C4-2B (cell line): ENCODE measurements at regions not wholly inside any gene's neighbourhood (a gene's known extent, or its start where the extent isn't known, plus 50 kb on each side); places are given as distances from the start of the nearest gene placed in this dataset.

ENCODE experiments used
- H3K27ac ChIP-seq: fragments of 450-650 bp; 2 replicates; pipeline ENCODE4 v1.5.1; 2017
- ZFX ChIP-seq: fragments of 450-650 bp; IDR thresholded peaks from 2 replicates; pipeline ENCODE4 v1.6.1; 2017
- TF ChIP-seq, protein P1 (sequence below): fragments of 450-650 bp; conservative IDR thresholded peaks from 2 replicates; pipeline ENCODE4 v1.5.1; 2017; ENCODE audit warnings: mild to moderate bottlenecking

DNA sequence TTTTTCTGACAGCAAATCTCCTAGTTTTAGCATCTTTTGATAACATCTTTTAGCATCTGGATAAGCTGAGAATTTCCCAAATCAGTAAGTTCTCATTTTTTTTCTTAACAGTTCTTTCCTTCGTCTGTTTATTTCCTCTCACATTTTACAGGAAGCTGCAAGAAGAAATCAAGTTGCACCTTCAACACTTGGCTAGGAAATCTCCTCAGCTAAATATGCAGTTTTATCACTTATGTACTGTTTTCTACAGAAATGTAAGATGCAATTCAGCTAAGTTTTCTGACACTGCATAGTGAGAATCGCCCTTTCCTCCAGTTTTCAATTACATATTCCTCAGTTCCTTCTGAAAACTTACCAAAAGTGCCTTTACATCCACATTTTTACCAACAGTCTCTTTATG is 59.0 kb upstream of the MSX2 start:
- H3K27ac ChIP-seq = no peak overlapping the region
- TF ChIP-seq, protein P1, sequence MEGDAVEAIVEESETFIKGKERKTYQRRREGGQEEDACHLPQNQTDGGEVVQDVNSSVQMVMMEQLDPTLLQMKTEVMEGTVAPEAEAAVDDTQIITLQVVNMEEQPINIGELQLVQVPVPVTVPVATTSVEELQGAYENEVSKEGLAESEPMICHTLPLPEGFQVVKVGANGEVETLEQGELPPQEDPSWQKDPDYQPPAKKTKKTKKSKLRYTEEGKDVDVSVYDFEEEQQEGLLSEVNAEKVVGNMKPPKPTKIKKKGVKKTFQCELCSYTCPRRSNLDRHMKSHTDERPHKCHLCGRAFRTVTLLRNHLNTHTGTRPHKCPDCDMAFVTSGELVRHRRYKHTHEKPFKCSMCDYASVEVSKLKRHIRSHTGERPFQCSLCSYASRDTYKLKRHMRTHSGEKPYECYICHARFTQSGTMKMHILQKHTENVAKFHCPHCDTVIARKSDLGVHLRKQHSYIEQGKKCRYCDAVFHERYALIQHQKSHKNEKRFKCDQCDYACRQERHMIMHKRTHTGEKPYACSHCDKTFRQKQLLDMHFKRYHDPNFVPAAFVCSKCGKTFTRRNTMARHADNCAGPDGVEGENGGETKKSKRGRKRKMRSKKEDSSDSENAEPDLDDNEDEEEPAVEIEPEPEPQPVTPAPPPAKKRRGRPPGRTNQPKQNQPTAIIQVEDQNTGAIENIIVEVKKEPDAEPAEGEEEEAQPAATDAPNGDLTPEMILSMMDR = no peak
- no peak for TF ChIP-seq ZFX

DNA sequence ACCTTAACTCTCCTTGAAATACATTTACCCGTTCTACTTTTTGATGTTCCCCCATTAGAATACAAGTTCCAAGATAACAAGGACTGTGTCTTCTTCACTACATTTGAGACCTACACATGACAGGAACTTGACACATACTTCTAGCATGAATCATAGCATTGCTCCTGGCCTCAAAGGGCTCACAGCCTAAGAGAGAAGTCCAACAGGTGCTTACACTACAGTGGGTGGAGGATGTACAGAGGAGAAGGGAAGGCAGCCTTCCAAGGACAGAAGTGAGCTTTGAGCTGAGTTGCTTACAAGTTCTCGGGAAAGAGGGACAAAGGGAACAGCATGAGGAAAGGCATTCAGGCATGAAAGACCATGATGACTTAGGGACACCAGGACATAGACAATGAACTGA is 56.9 kb upstream of the MSX2 start:
- TF ChIP-seq ZFX = no peak
- TF ChIP-seq, protein P1 = no peak

DNA sequence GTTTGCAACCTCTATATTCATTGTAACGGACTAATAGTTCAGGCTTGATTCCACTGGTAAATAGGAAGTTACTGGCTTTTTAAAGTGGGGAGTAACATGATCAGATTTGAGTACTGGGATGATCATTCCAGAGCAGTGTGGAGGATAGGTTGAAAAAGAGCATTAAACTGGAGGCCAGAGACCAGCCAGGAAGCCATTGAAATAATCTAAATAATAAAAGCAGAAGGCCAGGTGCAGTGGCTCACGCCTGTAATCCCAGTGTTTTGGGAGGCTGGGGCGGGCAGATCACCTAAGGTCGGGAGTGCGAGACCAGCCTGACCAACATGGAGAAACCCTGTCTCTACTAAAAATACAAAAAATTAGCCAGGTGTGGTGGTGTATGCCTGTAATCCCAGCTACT is 56.0 kb upstream of the MSX2 start:
- no peak for TF ChIP-seq ZFX
- TF ChIP-seq, protein P1 = no peak
- H3K27ac ChIP-seq = no peak overlapping the region

More for the DNA sequence above, 56.9 kb upstream of the MSX2 start:
- no peak overlapping the region for H3K27ac ChIP-seq
